ENCODE measurements at regions not wholly inside any gene's neighbourhood (a gene's known extent, or its start where the extent isn't known, plus 50 kb on each side); places are given as distances from the start of the nearest gene placed in this dataset.

DNA sequence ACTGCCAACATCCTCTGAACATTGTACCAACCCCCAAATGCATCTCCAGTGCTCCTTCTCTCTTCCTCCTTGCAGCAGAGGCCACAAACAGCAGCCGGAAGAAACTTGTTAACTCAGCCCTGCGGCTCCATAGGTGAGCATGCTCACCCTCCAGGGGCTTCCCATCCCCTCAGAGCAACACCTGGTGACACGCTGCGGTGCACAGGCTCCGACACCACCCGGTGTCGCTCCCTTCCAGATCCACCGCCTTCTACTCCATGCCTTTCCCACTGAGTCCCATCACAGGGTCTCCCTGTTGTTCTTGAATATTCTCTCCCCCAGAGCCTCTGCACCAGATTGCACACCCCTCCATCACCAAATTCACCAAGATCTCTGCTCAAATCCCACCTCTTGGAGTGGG is 171.5 kb upstream of the FHL2 start:
- Histone ChIP-seq H2AFZ (replicated peaks; ENCODE audit: low read length, poor library complexity) (no peak overlapping the region), H2AK5ac (ENCODE audit: low read depth, low read length) (no peak overlapping the region), H3K9me1 (ENCODE audit: insufficient read depth, low read length) (no peaks in the 10 kb centered on the region), H3K9ac (ENCODE audit: low read depth, low read length) (no peak overlapping the region), H3K4me2 (ENCODE audit: low read depth, low read length) (no peak overlapping the region), H3K4me1 (ENCODE audit: control insufficient read depth, insufficient read depth, low read length) (peaks cover 5% of the 10 kb centered on the region), H4K8ac (ENCODE audit: low read depth in 2 of 2, low read length in 2 of 2) (no peak overlapping the region), H2BK20ac (ENCODE audit: low read depth, low read length) (no peak overlapping the region), H4K20me1 (ENCODE audit: insufficient read depth, low read length) (no peaks in the 10 kb centered on the region), H2BK15ac (ENCODE audit: low read depth, low read length) (no peak overlapping the region), H3K27ac (ENCODE audit: insufficient read depth, low read length) (no peak overlapping the region), H3K9me3 (ENCODE audit: control insufficient read depth, insufficient read depth, low read length) (no peaks in the 10 kb centered on the region), H2BK5ac (ENCODE audit: low read depth, low read length, poor library complexity, severe bottlenecking) (no peak overlapping the region), H4K5ac (ENCODE audit: low read depth, low read length) (no peak overlapping the region), H2BK120ac (ENCODE audit: low read depth, low read length) (no peak overlapping the region), H3K14ac (replicated peaks; ENCODE audit: low read depth, low read length) (no peak overlapping the region), H3K27me3 (ENCODE audit: control insufficient read depth, insufficient read depth, low read length) (peaks cover 51% of the 10 kb centered on the region), H3K79me1 (ENCODE audit: low read depth in 1 of 2, low read length in 2 of 2) (no peaks in the 10 kb centered on the region), H3K23ac (ENCODE audit: low read depth, low read length) (no peak overlapping the region), H3K56ac (ENCODE audit: extremely low read depth, insufficient read depth, low read length) (no peak overlapping the region), H3K4ac (ENCODE audit: low read depth, low read length) (no peak overlapping the region), H4K91ac (ENCODE audit: insufficient read depth, low read depth, low read length) (no peak overlapping the region), H3K4me3 (ENCODE audit: insufficient read depth, low read depth, low read length) (no peak overlapping the region), H2AK9ac (replicated peaks; ENCODE audit: low read depth, low read length, poor library complexity) (no peak overlapping the region), H3K36me3 (ENCODE audit: control insufficient read depth, insufficient read depth, low read length) (no peaks in the 10 kb centered on the region), H3K18ac (ENCODE audit: low read depth, low read length) (no peak overlapping the region)
- TF ChIP-seq, protein P1, sequence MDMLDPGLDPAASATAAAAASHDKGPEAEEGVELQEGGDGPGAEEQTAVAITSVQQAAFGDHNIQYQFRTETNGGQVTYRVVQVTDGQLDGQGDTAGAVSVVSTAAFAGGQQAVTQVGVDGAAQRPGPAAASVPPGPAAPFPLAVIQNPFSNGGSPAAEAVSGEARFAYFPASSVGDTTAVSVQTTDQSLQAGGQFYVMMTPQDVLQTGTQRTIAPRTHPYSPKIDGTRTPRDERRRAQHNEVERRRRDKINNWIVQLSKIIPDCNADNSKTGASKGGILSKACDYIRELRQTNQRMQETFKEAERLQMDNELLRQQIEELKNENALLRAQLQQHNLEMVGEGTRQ (IDR thresholded peaks at IDR 0.05; ENCODE audit: low read depth, low read length), result no peak
- no peak for TF ChIP-seq NFE2L2 (IDR thresholded peaks at IDR 0.05; ENCODE audit: low read depth, low read length)
- TF ChIP-seq POLR2A (IDR thresholded peaks at IDR 0.05; ENCODE audit: low read depth, low read length), result no peak
- TF ChIP-seq RFX5 (IDR thresholded peaks at IDR 0.05; ENCODE audit: low read depth, low read length), result no peak
- TF ChIP-seq CEBPB (IDR thresholded peaks at IDR 0.05; ENCODE audit: low read depth, low read length), result no peak
- no peak for TF ChIP-seq CHD1 (IDR thresholded peaks at IDR 0.05; ENCODE audit: low read depth, low read length)
- no peak for TF ChIP-seq RAD21 (IDR thresholded peaks at IDR 0.05; ENCODE audit: low read length)
- TF ChIP-seq, protein P2, sequence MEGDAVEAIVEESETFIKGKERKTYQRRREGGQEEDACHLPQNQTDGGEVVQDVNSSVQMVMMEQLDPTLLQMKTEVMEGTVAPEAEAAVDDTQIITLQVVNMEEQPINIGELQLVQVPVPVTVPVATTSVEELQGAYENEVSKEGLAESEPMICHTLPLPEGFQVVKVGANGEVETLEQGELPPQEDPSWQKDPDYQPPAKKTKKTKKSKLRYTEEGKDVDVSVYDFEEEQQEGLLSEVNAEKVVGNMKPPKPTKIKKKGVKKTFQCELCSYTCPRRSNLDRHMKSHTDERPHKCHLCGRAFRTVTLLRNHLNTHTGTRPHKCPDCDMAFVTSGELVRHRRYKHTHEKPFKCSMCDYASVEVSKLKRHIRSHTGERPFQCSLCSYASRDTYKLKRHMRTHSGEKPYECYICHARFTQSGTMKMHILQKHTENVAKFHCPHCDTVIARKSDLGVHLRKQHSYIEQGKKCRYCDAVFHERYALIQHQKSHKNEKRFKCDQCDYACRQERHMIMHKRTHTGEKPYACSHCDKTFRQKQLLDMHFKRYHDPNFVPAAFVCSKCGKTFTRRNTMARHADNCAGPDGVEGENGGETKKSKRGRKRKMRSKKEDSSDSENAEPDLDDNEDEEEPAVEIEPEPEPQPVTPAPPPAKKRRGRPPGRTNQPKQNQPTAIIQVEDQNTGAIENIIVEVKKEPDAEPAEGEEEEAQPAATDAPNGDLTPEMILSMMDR (conservative IDR thresholded peaks at IDR 0.05; ENCODE audit: low read depth, low read length), result no peak
- TF ChIP-seq MXI1 (IDR thresholded peaks at IDR 0.05; ENCODE audit: borderline replicate concordance, low read depth, low read length), result no peak
- no peak for TF ChIP-seq RCOR1 (IDR thresholded peaks at IDR 0.05; ENCODE audit: insufficient replicate concordance, low read length)
- TF ChIP-seq MAZ (IDR thresholded peaks at IDR 0.05; ENCODE audit: borderline replicate concordance, low read depth, low read length), result no peak
- no peak for TF ChIP-seq FOS (IDR thresholded peaks at IDR 0.05; ENCODE audit: low read depth, low read length)
- TF ChIP-seq SMC3 (IDR thresholded peaks at IDR 0.05; ENCODE audit: low read depth, low read length), result no peak
- no peak for TF ChIP-seq BHLHE40 (IDR thresholded peaks at IDR 0.05; ENCODE audit: low read depth, low read length)
- no peak for TF ChIP-seq ELK1 (IDR thresholded peaks at IDR 0.05; ENCODE audit: borderline replicate concordance, low read depth, low read length)
- no peak for TF ChIP-seq MAFK (IDR thresholded peaks at IDR 0.05; ENCODE audit: low read depth, low read length)
- CTCF ChIA-PET, result no interaction called here
- no peak for DNase-seq
- no peak for ATAC-seq (ENCODE audit: low read depth)
- dilution Hi-C loops (cut with HindIII; ENCODE audit: low sequenced_read_pairs, unreplicated experiment), result no loop called here
- in situ Hi-C loops (cut with MboI; ENCODE audit: low sequenced_read_pairs), result no loop called here
- WGBS, 2 experiments (ENCODE audit: extremely low coverage in 2 of 2, insufficient read length in 1 of 2), result 31% methylated on average over 2 of the region's 8 CpGs; no CpG with 5 or more reads in 1 of the 2 experiments
- intact Hi-C loops (cut with micrococcal nuclease), result loop anchor here (10.0 kb wide), 2 partner anchors 174 to 624 kb away; partner anchors contain the start of genes NCK2 and UXS1
- POLR2A ChIA-PET (ENCODE audit: unreplicated experiment), result no interaction called here
- BruUV-seq (replicated peaks), result no TSS peak
